Lower leg skin (tissue), 3 donors: ENCODE measurements at regions not wholly inside any gene's neighbourhood (a gene's known extent, or its start where the extent isn't known, plus 50 kb on each side); places are given as distances from the start of the nearest gene placed in this dataset.
"Not testable (repeated sequence)": the region's sequence is repeated elsewhere in the genome, so short reads cannot be mapped to it uniquely, and the experiment has no call there.

Experiments
- POLR2A ChIP-seq, 2 donors: fragments of 450-650 bp; IDR thresholded peaks; one replicate each; pipeline ENCODE4 v1.6.1; 2016 to 2017; ENCODE audit warnings: antibody characterized with exemption in 2 of 2, mild to moderate bottlenecking in 1 of 2, moderate library complexity in 1 of 2
- TF ChIP-seq, protein P1 (sequence below), 3 donors: fragments of 450-650 bp; IDR thresholded peaks; one replicate each; pipeline ENCODE4 v1.5.1; 2016; ENCODE audit warnings: antibody characterized with exemption in 3 of 3, mild to moderate bottlenecking in 3 of 3, moderate library complexity in 2 of 3

DNA sequence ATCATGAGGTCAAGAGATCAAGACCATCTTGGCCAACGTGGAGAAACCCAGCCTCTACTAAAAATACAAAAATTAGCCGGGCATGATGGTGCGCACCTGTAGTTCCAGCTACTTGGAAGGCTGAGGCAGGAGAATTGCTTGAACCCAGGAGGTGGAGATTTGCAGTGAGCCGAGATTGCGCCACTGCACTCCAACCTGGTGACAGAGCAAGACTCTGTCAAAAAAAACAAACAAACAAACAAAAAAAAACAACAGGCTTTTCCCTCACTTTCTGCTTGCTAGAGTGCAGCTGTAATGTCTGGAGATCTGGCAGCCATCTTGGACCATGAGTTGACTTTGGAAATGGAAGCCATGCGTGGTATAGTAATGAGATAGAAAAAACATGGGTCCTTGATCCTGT is 101.1 kb upstream of the SHB start:
- TF ChIP-seq, protein P1, sequence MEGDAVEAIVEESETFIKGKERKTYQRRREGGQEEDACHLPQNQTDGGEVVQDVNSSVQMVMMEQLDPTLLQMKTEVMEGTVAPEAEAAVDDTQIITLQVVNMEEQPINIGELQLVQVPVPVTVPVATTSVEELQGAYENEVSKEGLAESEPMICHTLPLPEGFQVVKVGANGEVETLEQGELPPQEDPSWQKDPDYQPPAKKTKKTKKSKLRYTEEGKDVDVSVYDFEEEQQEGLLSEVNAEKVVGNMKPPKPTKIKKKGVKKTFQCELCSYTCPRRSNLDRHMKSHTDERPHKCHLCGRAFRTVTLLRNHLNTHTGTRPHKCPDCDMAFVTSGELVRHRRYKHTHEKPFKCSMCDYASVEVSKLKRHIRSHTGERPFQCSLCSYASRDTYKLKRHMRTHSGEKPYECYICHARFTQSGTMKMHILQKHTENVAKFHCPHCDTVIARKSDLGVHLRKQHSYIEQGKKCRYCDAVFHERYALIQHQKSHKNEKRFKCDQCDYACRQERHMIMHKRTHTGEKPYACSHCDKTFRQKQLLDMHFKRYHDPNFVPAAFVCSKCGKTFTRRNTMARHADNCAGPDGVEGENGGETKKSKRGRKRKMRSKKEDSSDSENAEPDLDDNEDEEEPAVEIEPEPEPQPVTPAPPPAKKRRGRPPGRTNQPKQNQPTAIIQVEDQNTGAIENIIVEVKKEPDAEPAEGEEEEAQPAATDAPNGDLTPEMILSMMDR (IDR thresholded peaks at IDR 0.05) = not testable (repeated sequence)
- not testable (repeated sequence) for TF ChIP-seq POLR2A (IDR thresholded peaks at IDR 0.05)
